ENCODE measurements at regions not wholly inside any gene's neighbourhood (a gene's known extent, or its start where the extent isn't known, plus 50 kb on each side); places are given as distances from the start of the nearest gene placed in this dataset.

- no peak for DNase-seq (ENCODE audit: low spot score)
- no peak for TF ChIP-seq CTCF (IDR thresholded peaks at IDR 0.05; ENCODE audit: extremely low read depth, insufficient read depth, missing control alignments)
- in situ Hi-C loops (cut with MboI; ENCODE audit: low pct_unique_long_range_greater_than_20kb, low sequenced_read_pairs, unreplicated experiment), result no loop called here
These were observed 166.7 kb upstream of the PPP2R2B start for GRCh38 chr5:147045290-147045689.

- DNase-seq (ENCODE audit: low spot score), result no peak
- no peak for TF ChIP-seq CTCF (IDR thresholded peaks at IDR 0.05; ENCODE audit: extremely low read depth, insufficient read depth, missing control alignments)
- in situ Hi-C loops (cut with MboI; ENCODE audit: low pct_unique_long_range_greater_than_20kb, low sequenced_read_pairs, unreplicated experiment), result no loop called here
These were observed 167.7 kb upstream of the PPP2R2B start for GRCh38 chr5:147046281-147046680.

GRCh38 chr5:147046894-147047293 is 168.3 kb upstream of the PPP2R2B start:
- DNase-seq (ENCODE audit: low spot score), result no peak
- TF ChIP-seq CTCF (IDR thresholded peaks at IDR 0.05; ENCODE audit: extremely low read depth, insufficient read depth, missing control alignments), result no peak
- in situ Hi-C loops (cut with MboI; ENCODE audit: low pct_unique_long_range_greater_than_20kb, low sequenced_read_pairs, unreplicated experiment), result no loop called here

GRCh38 chr5:147049764-147050163 is 171.2 kb upstream of the PPP2R2B start:
- no peak for TF ChIP-seq CTCF (IDR thresholded peaks at IDR 0.05; ENCODE audit: extremely low read depth, insufficient read depth, missing control alignments)
- no peak for DNase-seq (ENCODE audit: low spot score)
- in situ Hi-C loops (cut with MboI; ENCODE audit: low pct_unique_long_range_greater_than_20kb, low sequenced_read_pairs, unreplicated experiment), result no loop called here

- in situ Hi-C loops (cut with MboI; ENCODE audit: low pct_unique_long_range_greater_than_20kb, low sequenced_read_pairs, unreplicated experiment), result no loop called here
- DNase-seq (ENCODE audit: low spot score), result no peak
These were observed 171.6 kb upstream of the PPP2R2B start for GRCh38 chr5:147050172-147050571.

GRCh38 chr5:147051193-147051592 is 172.6 kb upstream of the PPP2R2B start:
- in situ Hi-C loops (cut with MboI; ENCODE audit: low pct_unique_long_range_greater_than_20kb, low sequenced_read_pairs, unreplicated experiment), result no loop called here
- no peak for TF ChIP-seq CTCF (IDR thresholded peaks at IDR 0.05; ENCODE audit: extremely low read depth, insufficient read depth, missing control alignments)
- DNase-seq (ENCODE audit: low spot score), result no peak

More at GRCh38 chr5:147050172-147050571, 171.6 kb upstream of the PPP2R2B start:
- no peak for TF ChIP-seq CTCF (IDR thresholded peaks at IDR 0.05; ENCODE audit: extremely low read depth, insufficient read depth, missing control alignments)

- DNase-seq (ENCODE audit: low spot score), result no peak
- TF ChIP-seq CTCF (IDR thresholded peaks at IDR 0.05; ENCODE audit: extremely low read depth, insufficient read depth, missing control alignments), result no peak
- in situ Hi-C loops (cut with MboI; ENCODE audit: low pct_unique_long_range_greater_than_20kb, low sequenced_read_pairs, unreplicated experiment), result no loop called here
These were observed 174.0 kb upstream of the PPP2R2B start for GRCh38 chr5:147052519-147052918.
